HG03025 (cell line): ENCODE measurements at regions not wholly inside any gene's neighbourhood (a gene's known extent, or its start where the extent isn't known, plus 50 kb on each side); places are given as distances from the start of the nearest gene placed in this dataset.

Experiments
- ATAC-seq: cut with Tn5 transposase; IDR thresholded peaks from one replicate; pipeline ENCODE4 v1.9.1; 2021; ENCODE audit warnings: mild to moderate bottlenecking, moderate library complexity; ENCODE audit not compliant: unreplicated experiment, low FRiP score

- no peak for ATAC-seq
Measured at GRCh38 chr3:31043184-31043819, 148.8 kb upstream of the GADL1 start.

GRCh38 chr3:31047673-31048072, 153.2 kb upstream of the GADL1 start:
- ATAC-seq = no peak

- no peak for ATAC-seq
Measured at GRCh38 chr3:31048143-31048542, 153.7 kb upstream of the GADL1 start.

- ATAC-seq = no peak
Measured at GRCh38 chr3:31050296-31050695, 155.8 kb upstream of the GADL1 start.

GRCh38 chr3:31051226-31051625, 156.8 kb upstream of the GADL1 start:
- ATAC-seq = no peak

GRCh38 chr3:31053299-31053698, 158.8 kb upstream of the GADL1 start:
- no peak for ATAC-seq

- ATAC-seq = no peak
Measured at GRCh38 chr3:31054032-31054431, 159.6 kb upstream of the GADL1 start.

- no peak for ATAC-seq
Measured at GRCh38 chr3:31055757-31056156, 161.3 kb upstream of the GADL1 start.

GRCh38 chr3:31057891-31058290, 163.4 kb upstream of the GADL1 start:
- ATAC-seq = no peak

GRCh38 chr3:31064021-31064420, 169.6 kb upstream of the GADL1 start:
- ATAC-seq = no peak

- no peak for ATAC-seq
Measured at GRCh38 chr3:31065765-31066164, 171.3 kb upstream of the GADL1 start.

- ATAC-seq = no peak
Measured at GRCh38 chr3:31067004-31067403, 172.5 kb upstream of the GADL1 start.

- ATAC-seq = no peak
Measured at GRCh38 chr3:31075471-31075870, 181.0 kb upstream of the GADL1 start.

- no peak for ATAC-seq
Measured at GRCh38 chr3:31075876-31076275, 181.4 kb upstream of the GADL1 start.

GRCh38 chr3:31077021-31077601, 182.7 kb upstream of the GADL1 start:
- ATAC-seq = no peak

GRCh38 chr3:31077826-31078225, 183.4 kb upstream of the GADL1 start:
- ATAC-seq = no peak

- no peak for ATAC-seq
Measured at GRCh38 chr3:31079689-31080088, 185.2 kb upstream of the GADL1 start.

GRCh38 chr3:31081018-31081662, 186.7 kb upstream of the GADL1 start:
- no peak for ATAC-seq

- no peak for ATAC-seq
Measured at GRCh38 chr3:31086148-31086547, 191.7 kb upstream of the GADL1 start.

- no peak for ATAC-seq
Measured at GRCh38 chr3:31086698-31087097, 192.2 kb upstream of the GADL1 start.

- ATAC-seq = no peak
Measured at GRCh38 chr3:31091748-31092147, 197.3 kb upstream of the GADL1 start.
